ENCODE measurements at regions not wholly inside any gene's neighbourhood (a gene's known extent, or its start where the extent isn't known, plus 50 kb on each side); places are given as distances from the start of the nearest gene placed in this dataset.

DNA sequence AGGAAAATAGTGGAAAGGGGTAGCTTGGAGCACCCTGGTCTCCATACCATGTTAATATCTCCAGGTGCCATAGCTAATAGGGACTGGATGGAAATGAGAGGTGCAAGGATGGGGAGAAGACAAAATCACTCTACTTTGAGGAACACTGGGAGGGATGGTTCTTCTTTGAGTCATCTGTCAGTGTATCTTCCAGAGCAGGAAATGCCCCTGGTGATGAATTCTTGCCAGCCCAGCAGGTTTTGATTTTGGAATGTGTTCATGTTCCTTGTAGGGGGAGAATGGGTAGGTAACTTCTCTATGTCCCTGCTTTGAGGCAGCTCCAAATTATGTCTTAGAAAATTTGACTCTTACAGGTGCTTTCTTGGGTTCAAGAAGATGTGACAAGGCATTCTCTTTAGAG, 177.0 kb upstream of the GLI3 start:
- TF ChIP-seq CTCF (IDR thresholded peaks at IDR 0.05; ENCODE audit: extremely low read depth in 1 of 2, insufficient read depth in 1 of 2, low read depth in 1 of 2, low read length in 2 of 2) (no peak), POLR2AphosphoS5 (IDR thresholded peaks at IDR 0.05; ENCODE audit: insufficient read depth, low read depth, low read length) (no peak), POLR2A (IDR thresholded peaks at IDR 0.05; ENCODE audit: low read depth, low read length) (no peak), GATA2 (IDR thresholded peaks at IDR 0.05; ENCODE audit: insufficient read depth, insufficient read length, low read depth, low read length) (no peak), MYC (IDR thresholded peaks at IDR 0.05; ENCODE audit: low read depth, low read length) (no peak), FOS (IDR thresholded peaks at IDR 0.05; ENCODE audit: borderline replicate concordance, insufficient read depth, low read length) (no peak), JUN (IDR thresholded peaks at IDR 0.05; ENCODE audit: borderline replicate concordance, insufficient read depth, insufficient read length, low read depth) (no peak)
